Gastroesophageal sphincter (tissue), 4 donors: ENCODE measurements at regions not wholly inside any gene's neighbourhood (a gene's known extent, or its start where the extent isn't known, plus 50 kb on each side); places are given as distances from the start of the nearest gene placed in this dataset.

Experiments
- ATAC-seq: fragments of 150-250 bp; one replicate; pipeline ENCODE4 v1.9.1; 2016; ENCODE audit warnings: mild to moderate bottlenecking, moderate library complexity
- H3K27ac ChIP-seq, 4 donors: fragments of 200-600 bp; sonication (generic) in 3 of 4; 1 replicate in 3 of 4; 2 replicates in 1 of 4; pipeline ENCODE4 v1.5.1; 2016 to 2019
- H3K27me3 ChIP-seq: fragments of 200-600 bp; sonication (generic); one replicate; pipeline ENCODE4 v1.5.1; 2019
- H3K36me3 ChIP-seq, 2 donors: fragments of 200-600 bp; sonication (generic); one replicate each; pipeline ENCODE4 v1.5.1; 2019; ENCODE audit warnings: control low read depth in 1 of 2
- H3K4me1 ChIP-seq, 3 donors: fragments of 200-600 bp; sonication (generic); 1 replicate in 2 of 3; 2 replicates in 1 of 3; pipeline ENCODE4 v1.5.1; 2016 to 2019; ENCODE audit warnings: control low read depth in 2 of 3
- H3K4me3 ChIP-seq, 2 donors: fragments of 200-600 bp; sonication (generic); one replicate each; pipeline ENCODE4 v1.5.1; 2019; ENCODE audit warnings: mild to moderate bottlenecking in 1 of 2, moderate library complexity in 1 of 2
- H3K9me3 ChIP-seq, 3 donors: fragments of 200-600 bp; sonication (generic); one replicate each; pipeline ENCODE4 v1.5.1; 2017 to 2019; ENCODE audit warnings: control low read depth in 2 of 3
- EP300 ChIP-seq: sonication (generic); formaldehyde crosslinking; IDR thresholded peaks from one replicate; pipeline ENCODE4 v1.6.1; 2017; ENCODE audit warnings: antibody characterized with exemption, mild to moderate bottlenecking
- POLR2A ChIP-seq, 2 donors: fragments of 450-650 bp; IDR thresholded peaks; one replicate each; pipeline ENCODE4 v1.6.1; 2017; ENCODE audit warnings: antibody characterized with exemption in 2 of 2, mild to moderate bottlenecking in 2 of 2, moderate library complexity in 1 of 2
- POLR2AphosphoS5 ChIP-seq: sonication (generic); formaldehyde crosslinking; IDR thresholded peaks from one replicate; pipeline ENCODE4 v1.6.1; 2017; ENCODE audit warnings: antibody characterized with exemption
- WGBS, 2 donors: methylation state at CpG; one replicate each; pipeline ENCODE4 v1.1.5; 2018; ENCODE audit warnings: low coverage in 1 of 2; 5-methylcytosine and 5-hydroxymethylcytosine counted together
- TF ChIP-seq, protein P1 (sequence below), 4 experiments: fragments of 200-600 bp in 2 of 4; fragments of 450-650 bp in 2 of 4; sonication (generic) in 1 of 4; IDR thresholded peaks; one replicate each; pipeline ENCODE4 v1.5.1; 2017 to 2019; ENCODE audit warnings: antibody characterized with exemption in 4 of 4, mild to moderate bottlenecking in 2 of 4, moderate library complexity in 2 of 4

DNA sequence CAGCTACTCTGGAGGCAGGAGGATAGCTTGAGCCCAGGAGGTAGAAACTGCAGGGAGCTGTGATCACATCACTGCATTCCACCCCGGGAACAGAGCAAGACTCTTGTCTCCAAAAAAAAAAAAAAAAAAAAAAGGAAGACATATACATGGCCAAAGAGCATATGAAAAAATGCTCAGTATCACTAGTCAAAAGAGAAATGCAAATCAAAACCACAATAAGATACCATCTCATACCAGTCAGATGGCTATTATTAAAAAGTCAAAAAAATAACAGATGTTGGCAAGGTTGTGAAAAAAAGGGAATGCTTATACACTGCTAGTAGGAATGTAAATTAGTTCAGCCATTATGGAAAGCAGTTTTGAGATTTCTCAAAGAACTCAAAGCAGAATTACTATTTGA, 174.8 kb upstream of the ATF7IP start:
- WGBS, 2 donors = 33% methylated on average over 1 of the region's 1 CpG; no CpG with 5 or more reads in 1 of the 2 donors
- H3K36me3 ChIP-seq = no peaks in the 10 kb centered on the region
- H3K4me1 ChIP-seq = no peaks in the 10 kb centered on the region
- no peaks in the 10 kb centered on the region for H3K9me3 ChIP-seq
- H3K27me3 ChIP-seq = peaks cover 12% of the 10 kb centered on the region
- TF ChIP-seq, protein P1, sequence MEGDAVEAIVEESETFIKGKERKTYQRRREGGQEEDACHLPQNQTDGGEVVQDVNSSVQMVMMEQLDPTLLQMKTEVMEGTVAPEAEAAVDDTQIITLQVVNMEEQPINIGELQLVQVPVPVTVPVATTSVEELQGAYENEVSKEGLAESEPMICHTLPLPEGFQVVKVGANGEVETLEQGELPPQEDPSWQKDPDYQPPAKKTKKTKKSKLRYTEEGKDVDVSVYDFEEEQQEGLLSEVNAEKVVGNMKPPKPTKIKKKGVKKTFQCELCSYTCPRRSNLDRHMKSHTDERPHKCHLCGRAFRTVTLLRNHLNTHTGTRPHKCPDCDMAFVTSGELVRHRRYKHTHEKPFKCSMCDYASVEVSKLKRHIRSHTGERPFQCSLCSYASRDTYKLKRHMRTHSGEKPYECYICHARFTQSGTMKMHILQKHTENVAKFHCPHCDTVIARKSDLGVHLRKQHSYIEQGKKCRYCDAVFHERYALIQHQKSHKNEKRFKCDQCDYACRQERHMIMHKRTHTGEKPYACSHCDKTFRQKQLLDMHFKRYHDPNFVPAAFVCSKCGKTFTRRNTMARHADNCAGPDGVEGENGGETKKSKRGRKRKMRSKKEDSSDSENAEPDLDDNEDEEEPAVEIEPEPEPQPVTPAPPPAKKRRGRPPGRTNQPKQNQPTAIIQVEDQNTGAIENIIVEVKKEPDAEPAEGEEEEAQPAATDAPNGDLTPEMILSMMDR (IDR thresholded peaks at IDR 0.05) = no peak
- TF ChIP-seq POLR2A (IDR thresholded peaks at IDR 0.05) (no peak), POLR2AphosphoS5 (no peak), EP300 (no peak)
- no peak overlapping the region for H3K4me3 ChIP-seq
- no peak for ATAC-seq
- no peak overlapping the region for H3K27ac ChIP-seq

GRCh38 chr12:14191612-14192011, 173.9 kb upstream of the ATF7IP start:
- Histone ChIP-seq H3K4me3 (no peak overlapping the region), H3K36me3 (no peaks in the 10 kb centered on the region), H3K9me3 (no peaks in the 10 kb centered on the region), H3K4me1 (no peaks in the 10 kb centered on the region), H3K27me3 (peaks cover 12% of the 10 kb centered on the region), H3K27ac (no peak overlapping the region)
- TF ChIP-seq EP300 = no peak
- no peak for TF ChIP-seq POLR2A (IDR thresholded peaks at IDR 0.05)
- ATAC-seq = no peak
- 95 to 100% methylated on average over 1 to 2 of the region's 4 CpGs for WGBS, 2 donors

DNA sequence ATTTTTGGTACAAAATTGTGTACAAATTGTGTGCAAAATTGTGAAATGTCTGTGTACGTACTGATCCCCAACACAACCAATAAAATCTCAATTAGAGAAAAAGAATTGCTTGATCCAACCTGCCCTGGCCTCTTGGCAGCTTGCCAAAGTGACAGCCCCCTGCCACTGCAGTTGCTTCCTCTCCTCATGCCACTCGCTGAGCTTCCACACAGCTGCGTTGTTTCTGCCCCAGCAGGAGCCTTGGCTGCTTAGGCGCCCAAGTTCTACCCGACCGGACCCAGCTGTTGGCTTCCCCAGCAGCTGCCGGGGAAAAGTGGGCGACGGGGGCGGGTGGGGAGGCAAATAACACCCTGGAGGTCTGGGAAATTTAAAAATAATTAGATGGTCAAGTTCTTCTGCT, 171.8 kb upstream of the ATF7IP start:
- TF ChIP-seq, protein P1 (IDR thresholded peaks at IDR 0.05) = no peak
- TF ChIP-seq POLR2A (IDR thresholded peaks at IDR 0.05) = no peak
- TF ChIP-seq EP300 = no peak
- TF ChIP-seq POLR2AphosphoS5 = no peak

GRCh38 chr12:14194572-14194971, 170.9 kb upstream of the ATF7IP start:
- WGBS, 2 donors = 77 to 81% methylated on average over 6 to 11 of the region's 11 CpGs
- H3K4me1 ChIP-seq = no peaks in the 10 kb centered on the region
- H3K9me3 ChIP-seq = no peaks in the 10 kb centered on the region
- H3K36me3 ChIP-seq = no peaks in the 10 kb centered on the region
- TF ChIP-seq POLR2A (IDR thresholded peaks at IDR 0.05) (no peak), EP300 (no peak), POLR2AphosphoS5 (no peak)
- TF ChIP-seq, protein P1 (IDR thresholded peaks at IDR 0.05) = no peak
- H3K4me3 ChIP-seq = no peak overlapping the region
- H3K27ac ChIP-seq = no peak overlapping the region
- peaks cover 12% of the 10 kb centered on the region for H3K27me3 ChIP-seq
- ATAC-seq = no peak

More for the DNA sequence above, 171.8 kb upstream of the ATF7IP start:
- no peaks in the 10 kb centered on the region for H3K4me1 ChIP-seq
- no peaks in the 10 kb centered on the region for H3K36me3 ChIP-seq
- no peak overlapping the region for H3K4me3 ChIP-seq
- H3K27ac ChIP-seq = no peak overlapping the region
- ATAC-seq = no peak
- 36 to 71% methylated on average over 1 of the region's 10 CpGs for WGBS, 2 donors
- H3K9me3 ChIP-seq = no peaks in the 10 kb centered on the region
- peaks cover 12% of the 10 kb centered on the region for H3K27me3 ChIP-seq

DNA sequence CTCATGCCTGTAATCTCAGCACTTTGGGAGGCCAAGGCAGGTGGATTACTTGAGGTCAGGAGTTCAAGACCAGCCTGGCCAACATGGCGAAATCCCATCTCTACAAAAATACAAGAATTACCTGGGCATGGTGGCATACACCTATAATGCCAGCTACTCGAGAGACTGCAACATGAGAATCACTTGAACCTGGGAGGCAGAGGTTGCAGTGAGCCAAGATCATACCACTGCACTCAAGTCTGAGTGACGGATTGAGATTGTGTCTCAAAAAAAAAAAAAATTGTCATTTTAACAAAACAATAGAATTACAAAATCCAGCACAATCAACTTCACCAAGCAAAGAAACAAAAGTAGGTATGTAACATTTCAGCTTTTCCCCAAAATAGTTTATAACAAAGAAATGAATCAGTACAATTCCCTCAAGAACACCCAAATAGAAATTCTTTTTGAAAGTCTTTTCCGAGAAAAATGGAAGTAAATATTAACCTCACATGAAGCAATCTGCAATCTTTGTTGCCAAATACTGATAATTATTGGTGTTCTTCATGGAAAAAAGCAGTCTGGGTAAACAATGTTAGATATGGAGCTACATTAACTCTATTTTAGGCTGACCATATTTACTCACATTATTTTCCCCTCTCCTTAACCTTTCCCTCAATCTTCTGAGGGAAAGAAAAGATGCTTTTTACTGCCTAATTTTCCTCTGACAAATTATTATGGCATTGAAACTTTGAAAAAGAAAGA, 165.9 kb upstream of the ATF7IP start:
- 70 to 75% methylated on average over 1 to 4 of the region's 4 CpGs for WGBS, 2 donors
- Histone ChIP-seq H3K27ac (no peak overlapping the region), H3K4me3 (no peak overlapping the region), H3K27me3 (no peaks in the 10 kb centered on the region), H3K9me3 (no peaks in the 10 kb centered on the region), H3K36me3 (no peaks in the 10 kb centered on the region), H3K4me1 (no peaks in the 10 kb centered on the region)
- no peak for TF ChIP-seq POLR2AphosphoS5
- TF ChIP-seq POLR2A (IDR thresholded peaks at IDR 0.05) = no peak
- TF ChIP-seq, protein P1 (IDR thresholded peaks at IDR 0.05) = no peak
- no peak for TF ChIP-seq EP300
- ATAC-seq = no peak
